Natural killer cell (primary cell): ENCODE measurements at regions not wholly inside any gene's neighbourhood (a gene's known extent, or its start where the extent isn't known, plus 50 kb on each side); places are given as distances from the start of the nearest gene placed in this dataset.

ENCODE experiments used
- ATAC-seq, 3 donors: fragments of 150-1000 bp in 2 of 3; fragments of 200-7000 bp in 1 of 3; cut with Tn5 transposase; 1 replicate in 1 of 3; 2 replicates in 2 of 3; pipeline ENCODE4 v1.10.0; 2021; ENCODE audit warnings: mild to moderate bottlenecking in 2 of 3, moderate library complexity in 2 of 3
- DNase-seq, 2 donors: peaks; one replicate each; pipeline versions ENCODE4 v3.0.0 to v3.0.0-alpha.2; 2013 to 2021; ENCODE audit warnings: mixed read lengths in 1 of 2
- H3K27ac ChIP-seq: one replicate; pipeline ENCODE4 v1.5.1; 2013; ENCODE audit warnings: mild to moderate bottlenecking, low read length
- H3K27me3 ChIP-seq: one replicate; pipeline ENCODE4 v1.6.1; 2013; ENCODE audit warnings: low read length; ENCODE audit not compliant: control insufficient read depth, insufficient read depth
- H3K36me3 ChIP-seq: one replicate; pipeline ENCODE4 v1.6.1; 2013; ENCODE audit warnings: low read length; ENCODE audit not compliant: control insufficient read depth, insufficient read depth
- H3K4me1 ChIP-seq: one replicate; pipeline ENCODE4 v1.6.1; 2013; ENCODE audit warnings: low read length; ENCODE audit not compliant: control insufficient read depth, insufficient read depth
- H3K4me3 ChIP-seq: one replicate; pipeline ENCODE4 v1.5.1; 2013; ENCODE audit warnings: low read length
- H3K9me3 ChIP-seq: one replicate; pipeline ENCODE4 v1.6.1; 2013; ENCODE audit warnings: low read length; ENCODE audit not compliant: control insufficient read depth, insufficient read depth
- H3K27ac Mint-ChIP-seq, 2 donors: one replicate each; pipeline ENCODE4 v1.8.0; 2022; ENCODE audit warnings: mild to moderate bottlenecking in 2 of 2, mixed read lengths in 2 of 2, moderate library complexity in 1 of 2
- H3K27me3 Mint-ChIP-seq, 2 donors: one replicate each; pipeline ENCODE4 v1.8.0; 2022; ENCODE audit warnings: low read depth in 2 of 2, mixed read lengths in 2 of 2
- H3K36me3 Mint-ChIP-seq: one replicate; pipeline ENCODE4 v1.8.0; 2022; ENCODE audit warnings: mixed read lengths
- H3K4me1 Mint-ChIP-seq, 2 donors: one replicate each; pipeline ENCODE4 v1.8.0; 2022; ENCODE audit warnings: mixed read lengths in 2 of 2
- H3K4me3 Mint-ChIP-seq: one replicate; pipeline ENCODE4 v1.8.0; 2022; ENCODE audit warnings: mild to moderate bottlenecking, moderate library complexity, mixed read lengths
- H3K9me3 Mint-ChIP-seq, 2 donors: one replicate each; pipeline ENCODE4 v1.8.0; 2022; ENCODE audit warnings: mixed read lengths in 2 of 2
- WGBS: methylation state at CpG from one replicate; pipeline ENCODE4 v1.1.7; 2013; ENCODE audit warnings: missing lambda C conversion rate; ENCODE audit not compliant: insufficient coverage; 5-methylcytosine and 5-hydroxymethylcytosine counted together
- intact Hi-C: fragments of 100-400 bp; cut with micrococcal nuclease; formaldehyde crosslinking; loops from one replicate; pipeline ENCODE4 v1.14.2; 2022
- TF ChIP-seq, protein P1 (sequence below): fragments of 200-600 bp; IDR thresholded peaks from one replicate; pipeline ENCODE4 v1.8.0; 2022; ENCODE audit warnings: antibody characterized with exemption

- H3K27me3 Mint-ChIP-seq = no peaks in the 10 kb centered on the region
- Histone ChIP-seq H3K4me3 (no peak overlapping the region), H3K36me3 (no peaks in the 10 kb centered on the region), H3K27ac (no peak overlapping the region), H3K27me3 (no peaks in the 10 kb centered on the region), H3K4me1 (no peaks in the 10 kb centered on the region), H3K9me3 (no peaks in the 10 kb centered on the region)
- H3K4me1 Mint-ChIP-seq = no peaks in the 10 kb centered on the region
- intact Hi-C loops = no loop called here
- H3K27ac Mint-ChIP-seq = no peak overlapping the region
- H3K4me3 Mint-ChIP-seq = no peak overlapping the region
- no peak for ATAC-seq
- TF ChIP-seq, protein P1, sequence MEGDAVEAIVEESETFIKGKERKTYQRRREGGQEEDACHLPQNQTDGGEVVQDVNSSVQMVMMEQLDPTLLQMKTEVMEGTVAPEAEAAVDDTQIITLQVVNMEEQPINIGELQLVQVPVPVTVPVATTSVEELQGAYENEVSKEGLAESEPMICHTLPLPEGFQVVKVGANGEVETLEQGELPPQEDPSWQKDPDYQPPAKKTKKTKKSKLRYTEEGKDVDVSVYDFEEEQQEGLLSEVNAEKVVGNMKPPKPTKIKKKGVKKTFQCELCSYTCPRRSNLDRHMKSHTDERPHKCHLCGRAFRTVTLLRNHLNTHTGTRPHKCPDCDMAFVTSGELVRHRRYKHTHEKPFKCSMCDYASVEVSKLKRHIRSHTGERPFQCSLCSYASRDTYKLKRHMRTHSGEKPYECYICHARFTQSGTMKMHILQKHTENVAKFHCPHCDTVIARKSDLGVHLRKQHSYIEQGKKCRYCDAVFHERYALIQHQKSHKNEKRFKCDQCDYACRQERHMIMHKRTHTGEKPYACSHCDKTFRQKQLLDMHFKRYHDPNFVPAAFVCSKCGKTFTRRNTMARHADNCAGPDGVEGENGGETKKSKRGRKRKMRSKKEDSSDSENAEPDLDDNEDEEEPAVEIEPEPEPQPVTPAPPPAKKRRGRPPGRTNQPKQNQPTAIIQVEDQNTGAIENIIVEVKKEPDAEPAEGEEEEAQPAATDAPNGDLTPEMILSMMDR = no peak
- WGBS = 60% methylated on average over 7 of the region's 7 CpGs
- peaks cover 7 to 9% of the 10 kb centered on the region in 2 donors for H3K9me3 Mint-ChIP-seq
- DNase-seq = no peak
- no peaks in the 10 kb centered on the region for H3K36me3 Mint-ChIP-seq
Observed at GRCh38 chr10:106242301-106242700, 922.2 kb downstream of the SORCS1 start.

GRCh38 chr10:106226828-106227227 is 937.7 kb downstream of the SORCS1 start:
- Mint-ChIP-seq H3K9me3 (peaks cover 7 to 11% of the 10 kb centered on the region in 2 donors), H3K4me3 (no peak overlapping the region), H3K4me1 (no peaks in the 10 kb centered on the region), H3K27me3 (no peaks in the 10 kb centered on the region), H3K27ac (no peak overlapping the region), H3K36me3 (no peaks in the 10 kb centered on the region)
- WGBS = 74% methylated on average over 2 of the region's 2 CpGs
- peaks cover 2% of the 10 kb centered on the region for H3K9me3 ChIP-seq
- H3K27me3 ChIP-seq = no peaks in the 10 kb centered on the region
- no peaks in the 10 kb centered on the region for H3K36me3 ChIP-seq
- TF ChIP-seq, protein P1 = no peak
- no peaks in the 10 kb centered on the region for H3K4me1 ChIP-seq
- intact Hi-C loops = no loop called here
- no peak overlapping the region for H3K4me3 ChIP-seq
- ATAC-seq (peak in 1 of 3 donors; percentile 17), DNase-seq (no peak)
- H3K27ac ChIP-seq = no peak overlapping the region

GRCh38 chr10:106226142-106226541 is 938.4 kb downstream of the SORCS1 start:
- WGBS = 100% methylated on average over 1 of the region's 1 CpG
- H3K27ac ChIP-seq = no peak overlapping the region
- TF ChIP-seq, protein P1 = no peak

GRCh38 chr10:106224676-106225075 is 939.8 kb downstream of the SORCS1 start:
- TF ChIP-seq, protein P1 = no peak
- ATAC-seq (no peak), DNase-seq (no peak)
- Mint-ChIP-seq H3K27ac (no peak overlapping the region), H3K9me3 (peaks cover 6 to 11% of the 10 kb centered on the region in 2 donors), H3K4me3 (no peak overlapping the region), H3K36me3 (peaks cover 6% of the 10 kb centered on the region), H3K27me3 (no peaks in the 10 kb centered on the region), H3K4me1 (no peaks in the 10 kb centered on the region)
- Histone ChIP-seq H3K36me3 (no peaks in the 10 kb centered on the region), H3K27me3 (no peaks in the 10 kb centered on the region), H3K4me3 (no peak overlapping the region), H3K4me1 (no peaks in the 10 kb centered on the region), H3K9me3 (peaks cover 2% of the 10 kb centered on the region), H3K27ac (no peak overlapping the region)
- 50% methylated on average over 1 of the region's 1 CpG for whole genome bisulfite sequencing
- intact Hi-C loops = no loop called here

More at GRCh38 chr10:106226142-106226541, 938.4 kb downstream of the SORCS1 start:
- H3K36me3 Mint-ChIP-seq = peaks cover 3% of the 10 kb centered on the region
- Histone ChIP-seq H3K4me3 (no peak overlapping the region), H3K9me3 (peaks cover 2% of the 10 kb centered on the region), H3K4me1 (no peaks in the 10 kb centered on the region), H3K27me3 (no peaks in the 10 kb centered on the region), H3K36me3 (no peaks in the 10 kb centered on the region)
- DNase-seq (no peak), ATAC-seq (no peak)
- intact Hi-C loops = no loop called here
- no peaks in the 10 kb centered on the region for H3K4me1 Mint-ChIP-seq
- H3K27ac Mint-ChIP-seq = no peak overlapping the region
- no peaks in the 10 kb centered on the region for H3K27me3 Mint-ChIP-seq
- H3K4me3 Mint-ChIP-seq = no peak overlapping the region
- H3K9me3 Mint-ChIP-seq = peaks cover 8 to 13% of the 10 kb centered on the region in 2 donors
